ENCODE measurements at regions not wholly inside any gene's neighbourhood (a gene's known extent, or its start where the extent isn't known, plus 50 kb on each side); places are given as distances from the start of the nearest gene placed in this dataset.

DNA sequence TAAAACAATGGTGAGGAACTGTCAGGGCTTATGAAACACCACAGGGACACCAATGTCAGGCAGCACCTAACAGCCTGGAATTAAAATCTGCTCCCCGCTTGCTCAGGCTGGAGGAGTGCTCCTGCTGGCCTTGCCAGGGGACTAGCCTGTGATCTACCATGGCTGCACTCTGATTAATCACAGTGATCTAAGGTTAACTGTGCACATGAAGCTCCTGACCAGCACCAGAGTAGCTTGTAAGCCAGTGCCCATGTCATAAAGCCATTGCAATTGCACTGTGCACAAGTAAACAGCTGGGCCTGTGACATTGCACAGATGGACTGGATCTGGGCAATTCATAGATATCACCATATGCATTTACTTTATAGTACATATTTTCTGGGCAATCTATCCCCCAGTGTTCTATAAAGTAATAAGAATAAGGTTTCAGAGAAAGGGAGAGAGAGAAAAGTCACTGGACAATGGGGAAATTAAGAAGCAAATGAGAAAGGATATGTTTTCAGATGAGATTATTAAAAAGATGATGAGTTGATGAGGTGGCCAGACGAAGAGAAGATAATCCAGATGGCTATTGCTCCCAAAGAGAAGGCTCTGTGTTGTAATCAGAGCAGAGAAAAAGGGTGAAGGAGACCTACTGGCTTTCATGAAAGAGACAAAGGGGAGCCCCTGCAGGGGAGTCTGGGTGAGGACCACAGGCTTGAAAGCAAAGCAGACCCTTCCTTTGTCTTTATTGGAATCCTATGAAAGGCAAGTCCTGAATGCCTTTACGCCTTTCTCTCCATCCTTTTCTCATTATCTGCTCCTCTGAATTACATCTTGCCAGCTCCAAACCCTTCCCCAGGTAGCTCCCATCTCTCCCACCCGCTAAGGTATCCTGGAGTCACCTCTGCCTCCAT, 145.8 kb downstream of the SLC38A6 start:
- Mint-ChIP-seq H3K4me3 (ENCODE audit: low read depth) (no peak overlapping the region), H3K36me3 (ENCODE audit: insufficient read depth) (no peaks in the 10 kb centered on the region), H3K4me1 (ENCODE audit: low read depth) (peaks cover 11% of the 10 kb centered on the region), H3K27ac (no peak overlapping the region), H3K9me3 (ENCODE audit: low read depth) (no peaks in the 10 kb centered on the region), H3K27me3 (peaks cover 6% of the 10 kb centered on the region)
- no peak for TF ChIP-seq CTCF (IDR thresholded peaks at IDR 0.05; ENCODE audit: unreplicated experiment)
- DNase-seq (ENCODE audit: low spot score, unreplicated experiment) = no peak

- Mint-ChIP-seq H3K36me3 (ENCODE audit: insufficient read depth) (no peaks in the 10 kb centered on the region), H3K4me3 (ENCODE audit: low read depth) (no peak overlapping the region), H3K4me1 (ENCODE audit: low read depth) (peaks cover 11% of the 10 kb centered on the region)
These were observed 145.0 kb downstream of the SLC38A6 start for GRCh38 chr14:61125867-61126572.

DNA sequence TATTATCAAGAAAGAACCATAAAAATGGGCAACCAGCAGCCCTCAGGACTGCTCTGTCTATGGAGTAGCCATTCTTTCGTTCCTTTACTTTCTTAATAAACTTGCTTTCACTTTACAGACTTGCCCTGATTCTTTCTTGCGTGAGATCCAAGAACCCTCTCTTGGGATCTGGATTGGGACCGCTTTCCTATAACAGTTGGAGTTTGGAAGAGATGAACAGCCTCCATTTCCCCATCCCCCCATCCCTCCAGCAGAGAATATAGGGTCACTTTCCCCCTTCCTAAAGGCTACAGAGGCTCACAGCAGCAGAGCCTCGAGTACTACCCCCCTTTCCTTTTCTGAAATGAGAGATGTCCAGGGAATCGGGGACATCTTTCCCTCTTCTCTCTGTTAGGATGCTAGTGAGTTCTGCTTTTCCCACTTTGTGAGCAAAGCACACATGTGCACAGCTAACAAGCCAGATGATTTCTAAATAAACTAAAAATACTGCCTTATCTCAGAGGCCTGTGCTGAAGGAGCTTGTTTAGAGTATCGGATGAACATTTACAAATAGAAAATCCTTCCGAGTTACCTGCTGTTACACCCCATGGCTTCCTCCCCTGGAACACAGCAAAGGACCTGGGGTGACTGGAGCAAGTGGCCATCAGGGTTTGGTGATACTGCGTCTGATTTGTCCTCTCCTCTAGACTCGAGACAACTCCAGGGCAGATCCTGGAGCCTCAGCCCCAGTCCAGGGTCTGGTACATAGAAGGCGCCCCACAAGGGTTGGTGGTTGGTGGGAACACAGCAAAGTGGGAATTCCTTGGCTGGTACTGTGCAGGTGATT, 144.2 kb downstream of the SLC38A6 start:
- H3K9me3 Mint-ChIP-seq (ENCODE audit: low read depth) = peaks cover 7% of the 10 kb centered on the region
- H3K27me3 Mint-ChIP-seq = peaks cover 6% of the 10 kb centered on the region
- H3K27ac Mint-ChIP-seq = no peak overlapping the region
- peaks cover 1% of the 10 kb centered on the region for H3K36me3 Mint-ChIP-seq (ENCODE audit: insufficient read depth)
- H3K4me3 Mint-ChIP-seq (ENCODE audit: low read depth) = no peak overlapping the region
- no peak for TF ChIP-seq CTCF (IDR thresholded peaks at IDR 0.05; ENCODE audit: unreplicated experiment)
- no peak for DNase-seq (ENCODE audit: low spot score, unreplicated experiment)
- H3K4me1 Mint-ChIP-seq (ENCODE audit: low read depth) = peaks cover 11% of the 10 kb centered on the region

More at GRCh38 chr14:61125867-61126572, 145.0 kb downstream of the SLC38A6 start:
- TF ChIP-seq CTCF (IDR thresholded peaks at IDR 0.05; ENCODE audit: unreplicated experiment) = no peak
- no peak overlapping the region for H3K27ac Mint-ChIP-seq
- peaks cover 3% of the 10 kb centered on the region for H3K9me3 Mint-ChIP-seq (ENCODE audit: low read depth)
- no peak for DNase-seq (ENCODE audit: low spot score, unreplicated experiment)
- peaks cover 6% of the 10 kb centered on the region for H3K27me3 Mint-ChIP-seq

DNA sequence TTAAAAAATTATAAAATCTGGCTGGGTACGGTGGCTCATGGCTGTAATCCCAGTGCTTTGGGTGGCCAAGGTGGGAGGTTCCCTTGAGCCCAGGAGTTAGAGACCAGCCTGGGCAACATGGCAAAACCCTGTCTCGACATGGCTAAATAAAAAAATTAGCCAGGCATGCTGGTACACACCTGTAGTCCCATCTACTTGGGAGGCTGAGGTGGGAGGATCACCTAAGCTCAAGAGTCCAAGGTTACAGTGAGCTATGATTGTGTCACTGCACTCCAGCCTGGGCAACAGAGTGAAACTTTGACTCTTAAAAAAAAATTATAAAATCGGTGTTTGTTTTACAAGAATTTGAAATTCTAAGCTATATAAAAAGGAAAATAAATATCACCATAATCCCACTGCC, 141.8 kb downstream of the SLC38A6 start:
- no peak for TF ChIP-seq CTCF (IDR thresholded peaks at IDR 0.05; ENCODE audit: unreplicated experiment)
- peaks cover 8% of the 10 kb centered on the region for H3K9me3 Mint-ChIP-seq (ENCODE audit: low read depth)
- no peaks in the 10 kb centered on the region for H3K27me3 Mint-ChIP-seq

DNA sequence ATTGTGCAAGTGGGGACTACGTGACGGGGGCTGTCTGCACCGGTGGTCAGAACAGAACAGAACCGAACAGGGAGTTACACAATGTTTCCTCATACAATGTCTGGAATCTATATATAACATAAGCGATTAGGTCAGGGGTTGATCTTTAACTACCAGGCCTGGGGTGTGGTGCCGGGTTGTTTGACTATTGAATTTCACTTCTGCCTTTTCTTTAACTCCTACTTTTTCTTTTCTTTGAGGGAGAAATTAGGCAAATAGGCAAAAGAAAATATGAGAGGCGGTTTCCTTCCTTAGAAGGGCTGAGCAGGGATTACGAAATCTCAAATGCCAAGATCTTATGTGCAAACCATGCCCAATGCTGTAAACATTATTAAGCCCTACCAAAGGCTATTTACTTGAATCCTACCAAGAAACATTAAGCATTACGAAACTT, 140.3 kb downstream of the SLC38A6 start:
- no peak for DNase-seq (ENCODE audit: low spot score, unreplicated experiment)
- H3K27me3 Mint-ChIP-seq = no peaks in the 10 kb centered on the region
- TF ChIP-seq CTCF (IDR thresholded peaks at IDR 0.05; ENCODE audit: unreplicated experiment) = no peak
- H3K27ac Mint-ChIP-seq = no peak overlapping the region
- H3K4me1 Mint-ChIP-seq (ENCODE audit: low read depth) = peaks cover 6% of the 10 kb centered on the region
- H3K4me3 Mint-ChIP-seq (ENCODE audit: low read depth) = no peak overlapping the region
- H3K9me3 Mint-ChIP-seq (ENCODE audit: low read depth) = peaks cover 13% of the 10 kb centered on the region
- H3K36me3 Mint-ChIP-seq (ENCODE audit: insufficient read depth) = peaks cover 1% of the 10 kb centered on the region

More for the DNA sequence above, 141.8 kb downstream of the SLC38A6 start:
- H3K27ac Mint-ChIP-seq = no peak overlapping the region
- no peak overlapping the region for H3K4me3 Mint-ChIP-seq (ENCODE audit: low read depth)
- DNase-seq (ENCODE audit: low spot score, unreplicated experiment) = no peak
- H3K4me1 Mint-ChIP-seq (ENCODE audit: low read depth) = peaks cover 8% of the 10 kb centered on the region
- H3K36me3 Mint-ChIP-seq (ENCODE audit: insufficient read depth) = peaks cover 1% of the 10 kb centered on the region

Data from progenitor cell of endocrine pancreas (in vitro differentiated cells).